ENCODE measurements at regions not wholly inside any gene's neighbourhood (a gene's known extent, or its start where the extent isn't known, plus 50 kb on each side); places are given as distances from the start of the nearest gene placed in this dataset.

- no peak for DNase-seq
- Histone ChIP-seq H3K36me3 (no peaks in the 10 kb centered on the region), H3K27me3 (no peaks in the 10 kb centered on the region), H3K9me3 (peaks cover 0 to 30% (median 0%) of the 10 kb centered on the region in 11 donors), H3K4me1 (no peaks in the 10 kb centered on the region), H3K27ac (no peak overlapping the region), H3K4me3 (no peak overlapping the region)
- intact Hi-C loops (cut with DNase I): no loop called here
- TF ChIP-seq CTCF (IDR thresholded peaks at IDR 0.05): no peak
- 81 to 88% methylated on average over 7 of the region's 7 CpGs for WGBS, 2 donors
- no peak for ATAC-seq
Observed at GRCh38 chr21:20646431-20647165, 351.6 kb upstream of the NCAM2 start.

- H3K4me3 ChIP-seq: no peak overlapping the region
- ATAC-seq (no peak), DNase-seq (no peak)
- H3K36me3 ChIP-seq: no peaks in the 10 kb centered on the region
- H3K27ac ChIP-seq: no peak overlapping the region
- H3K9me3 ChIP-seq: peaks cover 0 to 30% (median 0%) of the 10 kb centered on the region in 11 donors
- no peak for TF ChIP-seq CTCF (IDR thresholded peaks at IDR 0.05)
- no peaks in the 10 kb centered on the region for H3K27me3 ChIP-seq
- H3K4me1 ChIP-seq: no peaks in the 10 kb centered on the region
- intact Hi-C loops (cut with DNase I): no loop called here
- 53 to 66% methylated on average over 1 of the region's 1 CpG for WGBS, 2 donors
Observed at GRCh38 chr21:20647607-20648006, 350.6 kb upstream of the NCAM2 start.

- no peak for TF ChIP-seq CTCF (IDR thresholded peaks at IDR 0.05)
- Histone ChIP-seq H3K4me1 (no peaks in the 10 kb centered on the region), H3K9me3 (peaks cover 0 to 30% (median 0%) of the 10 kb centered on the region in 11 donors), H3K27ac (no peak overlapping the region), H3K36me3 (no peaks in the 10 kb centered on the region), H3K4me3 (no peak overlapping the region), H3K27me3 (no peaks in the 10 kb centered on the region)
- intact Hi-C loops (cut with DNase I): no loop called here
- DNase-seq (no peak), ATAC-seq (no peak)
- 86 to 87% methylated on average over 5 of the region's 5 CpGs for WGBS, 2 donors
Observed at GRCh38 chr21:20649231-20649630, 349.0 kb upstream of the NCAM2 start.

- ATAC-seq: no peak
- Histone ChIP-seq H3K4me1 (no peaks in the 10 kb centered on the region), H3K9me3 (peaks cover 0 to 14% (median 0%) of the 10 kb centered on the region in 11 donors), H3K4me3 (no peak overlapping the region), H3K36me3 (no peaks in the 10 kb centered on the region), H3K27me3 (no peaks in the 10 kb centered on the region), H3K27ac (no peak overlapping the region)
- 77 to 84% methylated on average over 4 of the region's 4 CpGs for WGBS, 2 donors
- intact Hi-C loops (cut with DNase I): loop anchor here in 1 of 10 donors (10.0 kb wide), 1 partner anchor 58 kb away; no protein-coding TSS in a partner anchor
- DNase-seq: no peak
- no peak for TF ChIP-seq CTCF (IDR thresholded peaks at IDR 0.05)
Observed at GRCh38 chr21:20652846-20653245, 345.4 kb upstream of the NCAM2 start.
